Stimulated activated CD4-positive, alpha-beta T cell treated with anti-CD3 and anti-CD28 coated beads, Interleukin-12 subunit alpha, Interleukin-12 subunit beta, amount 100 ng/mL, for 48 hours (primary cell): ENCODE measurements at regions not wholly inside any gene's neighbourhood (a gene's known extent, or its start where the extent isn't known, plus 50 kb on each side); places are given as distances from the start of the nearest gene placed in this dataset.
"Not testable (repeated sequence)": the region's sequence is repeated elsewhere in the genome, so short reads cannot be mapped to it uniquely, and the experiment has no call there.

Experiments used
- DNase-seq, 3 donors: peaks; one replicate each; pipeline ENCODE4 v3.0.0-alpha.2; 2020; ENCODE audit warnings: low read depth in 2 of 3, low spot score in 1 of 3

DNA sequence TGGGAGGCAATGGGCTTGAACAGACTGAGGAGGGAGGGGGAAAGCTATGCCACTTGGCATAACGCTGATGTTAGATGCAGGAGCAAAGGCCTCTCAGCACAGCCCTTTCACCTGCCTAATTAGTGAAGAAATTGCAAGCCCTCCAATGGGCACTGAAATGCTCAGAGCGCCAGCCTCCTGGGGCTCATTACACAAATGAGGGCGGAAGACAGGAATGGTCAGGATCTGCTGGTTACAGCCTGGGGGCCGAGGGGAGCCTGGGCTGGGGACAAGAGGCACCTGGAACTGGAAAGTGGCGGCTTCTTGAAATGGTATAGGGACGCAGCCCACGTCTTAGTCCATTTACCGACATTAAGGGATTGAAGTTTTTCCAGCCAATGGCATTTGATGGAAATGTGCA is 50.2 kb upstream of the PLET1 start:
- DNase-seq = no peak

DNA sequence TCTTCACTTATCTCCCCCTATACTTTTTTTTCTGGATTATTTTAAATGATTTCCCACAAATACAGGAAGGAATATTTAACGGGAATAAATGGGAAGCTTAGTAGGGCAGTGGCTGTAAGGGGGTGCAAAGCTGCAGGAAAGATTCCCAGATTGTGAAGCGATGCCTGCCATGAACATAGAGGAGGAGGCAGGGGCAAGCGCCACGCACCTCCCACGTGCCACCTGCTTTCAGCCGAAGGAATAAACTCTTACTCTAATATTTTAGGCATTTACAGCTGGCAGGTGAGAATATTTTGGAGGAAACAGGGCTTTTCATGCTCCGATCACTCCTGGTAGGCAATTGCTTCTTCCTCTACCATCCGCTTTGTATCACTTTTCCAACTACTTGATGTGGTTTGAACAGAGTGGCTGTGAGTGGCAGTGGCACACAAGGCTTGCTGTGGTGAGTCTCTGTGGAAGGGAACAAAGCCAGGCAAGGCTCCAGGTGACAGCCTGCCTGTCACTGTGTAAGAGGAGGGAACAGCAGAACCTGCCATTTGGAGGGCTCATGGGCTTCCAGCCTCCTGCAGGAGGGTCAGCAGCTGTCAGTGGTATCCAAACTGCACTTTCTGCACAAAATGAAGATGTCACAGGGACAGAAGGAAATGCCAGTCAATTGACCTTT is 54.5 kb upstream of the PLET1 start:
- no peak for DNase-seq

DNA sequence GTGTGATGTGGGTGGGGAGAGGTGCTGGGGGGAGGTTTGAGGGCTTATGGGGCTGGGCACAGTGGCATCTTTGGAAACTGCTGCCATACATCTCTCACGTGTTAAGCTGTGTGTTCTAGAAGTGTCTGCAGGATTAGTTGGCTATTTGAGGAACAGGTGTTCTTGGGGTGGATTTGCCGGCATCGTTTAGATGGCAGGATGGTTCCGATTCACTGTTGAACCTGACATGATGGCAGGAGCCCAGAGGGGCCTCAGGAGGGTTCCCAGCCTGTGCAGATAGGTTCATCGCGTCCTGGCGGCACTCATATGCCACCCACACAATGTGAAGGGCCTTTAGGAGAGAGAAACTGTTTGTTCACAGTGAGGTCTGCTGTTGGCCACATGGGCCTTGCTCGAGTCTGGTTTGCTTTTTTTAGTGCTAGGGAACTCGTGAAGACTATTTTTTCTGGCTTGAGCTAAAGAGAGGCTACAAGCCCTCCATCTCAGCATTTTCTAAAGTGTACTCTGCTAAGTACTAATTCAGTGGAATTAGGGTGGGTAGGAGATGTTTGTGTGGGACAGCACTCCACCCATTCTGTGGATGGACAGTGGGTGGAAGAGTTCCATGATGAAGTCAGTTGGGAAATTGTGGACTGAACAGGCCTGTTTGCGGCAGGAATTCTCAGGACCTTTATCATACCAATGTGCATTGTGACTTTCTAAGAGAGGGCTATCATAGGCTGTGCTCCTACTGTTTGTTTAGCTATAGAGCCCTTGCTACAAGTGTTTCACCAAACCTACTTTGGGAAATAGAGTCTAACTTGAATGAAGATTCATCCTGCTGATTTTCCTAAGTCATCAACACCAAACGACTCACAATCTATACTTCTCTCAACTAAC is 55.4 kb upstream of the PLET1 start:
- DNase-seq = no peak

DNA sequence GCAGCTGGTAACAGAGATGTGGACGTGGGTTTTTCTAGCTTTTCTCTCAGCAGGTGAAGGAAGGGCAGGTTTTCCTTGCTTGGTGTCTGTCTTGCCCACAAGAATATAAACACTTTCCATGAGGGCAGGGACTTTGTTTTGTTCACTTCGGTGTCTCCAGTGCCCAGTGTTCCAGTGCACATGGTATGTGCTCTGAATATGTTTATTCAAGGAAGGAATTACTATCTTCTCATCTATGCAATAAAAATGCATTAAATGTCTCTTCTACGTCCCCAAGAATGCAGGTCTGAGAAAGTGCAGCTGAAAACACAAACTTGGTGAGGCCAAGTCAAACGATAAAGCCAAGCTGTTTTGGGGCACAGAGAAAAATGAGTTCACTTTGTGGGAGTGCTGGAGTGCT is 56.3 kb upstream of the PLET1 start:
- DNase-seq = no peak

DNA sequence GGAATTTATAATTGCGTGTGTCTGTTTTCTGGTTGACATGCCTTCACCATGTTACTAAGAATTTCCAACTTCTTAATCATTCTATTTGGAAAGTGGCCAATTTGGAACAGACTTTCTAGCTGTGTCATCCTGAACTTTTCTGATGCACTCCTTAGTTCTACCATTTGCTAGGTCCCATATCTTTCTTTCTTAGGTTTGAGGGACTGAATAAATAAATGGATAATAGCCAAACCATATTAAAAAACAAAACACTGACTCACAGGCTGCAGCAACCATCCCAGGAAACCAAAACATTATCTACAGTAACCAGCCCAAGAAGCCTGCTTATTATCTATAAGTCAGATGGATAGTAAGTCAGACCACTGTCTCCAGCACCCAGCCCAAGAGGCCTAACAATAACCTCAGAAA is 57.5 kb upstream of the PLET1 start:
- DNase-seq = no peak

DNA sequence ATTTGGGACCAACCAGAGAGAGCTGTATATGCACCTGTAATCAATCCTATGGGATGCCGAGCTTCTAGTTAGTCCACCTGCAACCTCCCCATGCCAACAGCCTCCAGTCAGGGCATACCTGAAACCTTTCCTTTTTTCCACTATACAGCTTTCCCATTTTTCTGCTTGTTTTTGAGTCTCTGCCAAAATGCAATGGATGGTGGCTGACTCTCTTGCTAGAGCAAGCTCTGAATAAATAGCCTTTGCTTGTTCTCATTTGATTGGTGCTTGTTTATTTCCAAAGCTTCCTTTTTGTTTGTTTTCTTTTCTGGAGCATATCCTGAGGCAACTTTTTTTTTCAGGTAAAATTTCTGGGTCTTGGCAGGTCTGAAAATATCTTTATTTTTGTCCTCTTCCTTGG is 58.0 kb upstream of the PLET1 start:
- DNase-seq = no peak

DNA sequence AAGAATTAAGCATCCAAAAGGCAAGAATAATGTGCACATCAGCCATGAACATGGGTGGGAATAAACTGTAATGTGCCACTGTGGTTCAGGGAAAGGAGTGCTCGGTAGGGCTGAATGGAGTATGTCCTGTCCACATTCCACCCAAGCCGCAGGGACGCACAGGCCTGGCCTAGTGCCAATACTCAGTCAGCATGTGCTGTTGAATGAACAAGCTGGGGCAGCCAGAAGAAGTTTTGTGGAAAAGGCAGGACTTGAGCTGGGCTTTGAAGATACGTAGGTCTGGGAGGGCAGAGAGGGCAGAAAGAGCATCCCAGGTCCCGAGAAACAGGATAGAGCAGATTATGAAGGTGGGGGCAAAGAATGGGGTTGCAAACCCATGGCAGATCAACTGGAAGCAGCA is 60.0 kb upstream of the PLET1 start:
- DNase-seq = no peak

DNA sequence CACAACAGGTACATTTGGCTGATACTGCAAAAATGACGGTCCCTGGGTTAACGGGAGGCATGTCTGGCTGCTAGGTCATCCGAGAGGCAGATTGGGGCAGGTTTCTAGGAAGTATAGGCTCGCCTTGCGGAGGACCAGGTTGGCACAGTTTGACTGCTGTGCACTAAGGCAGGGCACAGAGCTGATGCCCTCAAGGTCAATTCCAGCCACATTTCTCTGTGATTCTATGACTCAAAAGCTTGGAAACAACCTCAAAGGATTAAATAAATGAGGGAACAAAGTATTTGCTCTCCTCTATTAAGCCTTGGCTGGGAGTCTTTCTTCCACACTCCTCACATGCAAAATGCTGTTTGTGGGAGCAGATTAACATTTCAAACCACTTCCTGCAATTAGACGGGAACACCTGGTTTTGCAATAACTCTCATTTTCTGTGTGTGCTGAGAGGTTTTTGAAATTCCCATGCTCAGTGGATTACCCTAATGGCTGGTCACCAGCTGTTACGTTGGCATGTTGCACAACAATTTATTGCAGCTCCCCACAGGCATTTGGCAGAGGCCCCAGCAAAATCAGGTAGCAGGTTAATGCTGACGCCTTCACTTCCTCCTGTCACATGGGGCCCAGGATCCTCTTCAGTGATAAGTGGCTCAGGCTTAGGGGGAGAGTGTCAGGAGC is 61.0 kb upstream of the PLET1 start:
- DNase-seq = no peak

DNA sequence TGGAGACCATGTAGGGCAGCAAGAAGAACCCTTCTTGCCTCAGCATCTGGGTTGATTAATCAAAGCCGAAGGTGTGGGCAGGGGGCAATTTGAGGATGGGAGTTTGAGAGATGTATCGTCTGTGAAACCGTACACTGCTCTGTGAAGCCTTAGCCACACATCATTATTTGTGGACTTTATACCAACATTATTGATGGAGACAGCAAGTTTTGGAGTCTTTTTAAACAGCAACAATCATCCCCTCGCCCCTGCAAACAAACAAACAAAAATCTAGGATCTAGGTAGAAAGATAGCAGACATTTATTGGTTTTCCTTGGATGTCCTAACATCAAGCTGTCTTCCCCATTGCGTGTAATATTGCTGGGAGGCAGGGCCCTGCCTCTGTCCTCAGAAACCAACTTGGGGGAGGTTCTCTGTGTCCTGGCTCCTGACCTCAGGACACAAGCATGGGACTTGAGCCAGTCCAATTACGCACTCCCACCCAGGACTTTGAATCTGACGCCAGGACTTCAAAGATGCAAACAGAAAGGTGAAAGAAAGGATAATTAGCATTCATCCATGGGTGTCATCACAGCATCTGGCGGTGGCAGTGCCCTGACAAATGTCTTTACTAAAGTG is 61.6 kb upstream of the PLET1 start:
- no peak for DNase-seq

DNA sequence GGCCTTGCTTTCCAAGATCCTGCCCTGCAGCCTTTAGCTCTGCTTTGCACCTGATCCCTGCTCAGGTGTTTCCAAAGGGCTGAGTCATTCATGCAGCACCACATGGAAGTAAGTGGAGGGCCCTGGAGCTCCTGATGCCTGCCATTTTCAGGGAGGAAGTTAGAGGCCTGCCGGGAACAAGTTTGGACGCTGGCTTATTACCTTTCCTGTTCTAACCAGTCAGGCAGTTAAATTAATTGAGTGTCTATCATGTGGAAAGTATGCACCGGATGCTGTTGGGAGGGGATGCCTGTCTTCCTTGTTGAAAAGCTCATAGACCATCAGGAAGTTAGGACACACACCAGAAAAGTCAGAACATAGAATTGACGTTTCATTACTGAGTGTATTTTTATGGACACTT is 73.7 kb upstream of the PLET1 start:
- no peak for DNase-seq

DNA sequence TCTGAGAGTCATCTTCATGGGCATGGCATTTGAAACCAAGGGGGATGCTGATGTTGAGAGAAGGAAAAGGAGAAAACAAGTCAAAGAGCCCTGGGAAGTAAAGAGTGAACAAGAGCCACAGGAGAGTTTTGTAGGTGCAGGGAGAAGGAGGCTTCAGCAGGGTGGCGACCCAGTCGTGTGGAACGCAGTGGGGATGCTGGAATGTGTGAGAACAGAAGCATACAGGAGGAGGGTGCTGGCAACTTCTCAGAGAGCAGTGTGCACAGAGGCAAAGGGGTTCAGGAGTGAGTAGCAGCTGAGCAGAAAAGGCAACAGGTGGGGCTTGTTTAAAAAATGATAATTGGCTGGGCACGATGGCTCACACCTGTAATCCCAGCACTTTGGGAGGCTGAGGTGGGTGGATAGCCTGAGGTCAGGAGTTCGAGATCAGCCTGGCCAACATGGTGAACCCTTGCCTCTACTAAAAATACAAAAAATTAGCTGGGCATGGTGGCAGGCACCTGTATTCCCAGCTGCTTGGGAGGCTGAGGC is 75.8 kb upstream of the PLET1 start:
- DNase-seq = no peak

DNA sequence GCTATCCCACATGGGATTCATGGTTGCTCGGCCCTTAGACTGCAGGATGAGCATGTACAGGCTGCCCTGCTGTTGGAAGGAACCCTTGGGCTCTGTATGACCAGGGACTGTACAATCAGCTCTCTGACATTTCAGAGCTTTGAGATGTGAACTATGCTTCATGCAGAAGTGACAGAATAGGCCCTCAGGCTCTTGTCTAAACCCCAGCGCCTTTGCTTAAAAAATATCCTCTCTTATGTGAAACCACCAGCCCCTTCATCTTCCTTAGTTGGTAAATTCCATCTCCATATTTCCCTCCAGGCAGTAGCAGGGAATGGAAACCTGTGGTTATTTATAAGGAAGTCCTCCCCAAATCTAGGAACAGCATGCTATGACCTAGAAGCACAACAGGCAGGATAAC is 78.9 kb upstream of the PLET1 start:
- DNase-seq = no peak

DNA sequence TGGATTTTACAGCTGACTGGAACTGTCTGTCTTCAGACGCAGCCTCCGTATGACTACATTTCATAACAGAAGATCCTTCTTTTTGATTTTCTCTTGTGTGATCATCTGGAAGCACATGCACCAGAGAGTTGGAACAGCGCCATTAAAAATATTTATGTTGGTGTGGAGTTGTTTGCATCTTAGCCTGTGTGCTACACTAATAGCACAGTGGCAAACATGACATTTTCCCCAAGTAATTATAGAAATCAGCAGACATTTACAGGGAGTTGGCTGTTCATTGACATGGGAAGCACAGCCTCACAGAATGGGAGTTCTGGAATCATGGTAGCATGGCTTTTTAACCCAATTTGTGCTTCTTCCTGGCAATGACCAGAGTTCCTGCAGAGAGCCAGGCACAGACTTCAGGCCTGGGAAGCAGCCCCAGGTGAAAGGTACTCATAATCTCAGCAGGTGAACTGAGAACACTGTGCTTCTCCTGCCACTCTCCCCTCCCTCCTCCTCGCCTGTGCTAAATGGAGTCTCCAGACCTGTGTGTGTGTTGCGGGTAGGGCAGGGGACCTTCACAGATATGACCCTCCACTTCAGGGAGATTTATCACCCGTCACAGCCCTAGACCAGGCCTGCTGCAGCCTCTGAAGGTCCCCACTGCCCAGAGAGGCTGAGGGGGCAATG is 82.8 kb upstream of the PLET1 start:
- no peak for DNase-seq

DNA sequence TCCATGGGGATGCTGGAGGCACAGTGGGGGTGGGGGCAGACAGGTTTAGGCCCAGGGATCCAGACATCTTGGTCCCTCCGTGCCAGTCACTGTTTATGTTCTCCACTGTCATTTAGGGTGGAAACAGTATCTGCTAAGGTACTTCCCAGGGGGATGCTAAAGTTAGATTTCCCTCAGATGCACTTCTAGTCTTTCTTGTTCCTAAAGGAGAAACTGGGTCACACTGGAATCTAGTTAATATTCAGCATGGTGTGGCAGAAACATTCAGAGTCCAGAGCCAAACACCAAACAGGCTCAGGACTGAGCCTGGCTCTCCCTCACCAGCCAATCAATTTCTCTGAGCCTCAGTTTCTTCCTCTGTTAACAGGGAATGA is 83.4 kb upstream of the PLET1 start:
- DNase-seq = no peak

DNA sequence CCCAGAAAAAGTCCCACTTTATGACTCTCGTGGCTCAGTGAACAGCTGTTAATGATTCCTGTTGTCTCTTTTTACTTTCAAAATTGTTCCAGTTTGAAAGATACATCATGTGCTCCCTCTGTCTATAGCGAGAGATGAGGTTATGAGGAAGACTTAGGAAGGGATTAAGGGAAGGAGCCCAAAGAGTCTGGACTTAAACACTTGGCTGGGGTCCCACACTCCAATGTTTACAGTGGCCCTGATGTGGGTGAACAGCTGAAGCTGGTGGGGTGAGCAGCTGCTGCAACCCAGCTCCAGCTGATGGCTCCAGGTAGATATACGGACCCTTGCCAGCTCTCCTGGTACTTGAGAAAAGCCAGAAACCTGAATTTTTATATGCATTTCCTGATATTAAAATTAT is 84.5 kb upstream of the PLET1 start:
- no peak for DNase-seq

DNA sequence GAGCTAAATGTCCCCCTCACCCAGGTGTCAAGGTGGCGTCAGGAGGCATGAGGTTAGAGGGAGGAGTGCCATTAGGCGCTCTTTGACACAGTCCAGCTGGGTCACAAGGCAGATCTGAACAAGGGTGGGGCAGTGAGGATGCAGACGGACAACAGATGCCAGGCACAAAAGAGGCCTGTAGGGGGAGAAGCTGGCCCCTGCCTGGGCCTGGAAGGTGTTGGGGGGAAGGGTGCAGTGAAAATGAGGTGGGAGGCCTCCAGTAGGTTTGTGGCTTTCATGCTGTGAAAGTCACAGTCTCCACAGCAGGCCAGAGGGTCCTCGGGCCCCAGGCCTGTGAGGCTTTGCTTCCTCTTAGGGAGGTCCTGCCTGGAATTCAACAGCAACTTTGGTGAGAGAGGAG is 85.0 kb upstream of the PLET1 start:
- DNase-seq = no peak

DNA sequence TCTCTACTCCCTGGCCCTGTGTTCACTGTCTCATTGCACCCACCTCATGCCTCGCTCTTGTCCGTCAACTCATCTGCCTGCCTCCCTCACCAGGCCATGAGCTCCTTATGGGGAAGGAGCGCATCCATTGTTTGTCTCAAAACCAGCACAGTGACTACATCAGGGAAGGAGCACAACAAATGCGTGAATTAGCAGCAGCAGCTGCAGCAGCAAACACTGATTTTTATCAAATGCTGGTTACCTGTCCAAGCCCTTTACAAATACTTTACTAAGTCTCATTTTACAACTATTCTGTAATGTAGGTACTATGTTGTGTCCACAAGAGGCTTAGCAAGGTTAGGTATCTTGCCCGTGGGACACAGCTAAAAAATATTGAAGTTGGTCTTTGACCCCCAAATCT is 85.9 kb upstream of the PLET1 start:
- no peak for DNase-seq

DNA sequence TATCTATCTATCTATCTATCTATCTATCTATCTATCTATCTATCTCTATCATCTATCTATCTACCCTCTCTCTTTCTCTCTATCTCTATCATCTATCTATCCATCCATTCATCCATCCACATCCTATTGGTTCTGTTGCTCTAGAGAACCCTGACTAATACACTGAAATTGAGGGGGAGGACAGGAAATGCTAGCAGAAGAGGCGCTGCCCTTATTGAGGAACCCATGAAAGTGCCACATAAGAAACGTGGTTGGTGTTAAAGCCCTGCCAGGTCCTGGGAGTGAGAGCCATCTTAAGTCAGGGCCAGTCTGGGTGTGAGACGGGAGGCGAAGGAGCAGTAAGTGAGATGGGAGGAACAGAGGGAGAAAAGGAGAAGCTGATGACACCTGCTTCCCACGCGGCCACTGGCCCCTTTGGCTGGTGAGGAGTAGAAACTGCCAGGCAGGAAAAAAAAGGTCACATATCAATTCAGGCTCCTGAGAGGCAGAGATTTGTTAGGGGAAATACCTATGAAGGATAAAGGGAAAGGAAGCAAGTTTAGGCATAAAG is 87.9 kb upstream of the PLET1 start:
- DNase-seq = no peak

DNA sequence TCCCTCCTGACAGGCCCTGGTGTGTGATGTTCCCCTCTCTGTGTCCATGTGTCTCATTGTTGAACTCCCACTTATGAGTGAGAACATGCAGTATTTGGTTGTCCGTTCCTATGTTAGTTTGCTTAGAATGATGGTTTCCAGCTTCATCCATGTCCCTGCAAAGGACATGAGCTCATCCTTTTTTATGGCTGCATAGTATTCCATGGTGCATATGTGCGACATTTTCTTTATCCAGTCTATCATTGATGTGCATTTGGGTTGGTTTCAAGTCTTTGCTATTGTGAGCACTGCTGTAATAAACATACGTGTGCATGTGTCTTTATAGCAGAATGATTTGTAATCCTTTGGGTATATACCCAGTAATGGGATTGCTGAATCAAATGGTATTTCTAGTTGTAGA is 90.8 kb upstream of the PLET1 start:
- not testable (repeated sequence) for DNase-seq

DNA sequence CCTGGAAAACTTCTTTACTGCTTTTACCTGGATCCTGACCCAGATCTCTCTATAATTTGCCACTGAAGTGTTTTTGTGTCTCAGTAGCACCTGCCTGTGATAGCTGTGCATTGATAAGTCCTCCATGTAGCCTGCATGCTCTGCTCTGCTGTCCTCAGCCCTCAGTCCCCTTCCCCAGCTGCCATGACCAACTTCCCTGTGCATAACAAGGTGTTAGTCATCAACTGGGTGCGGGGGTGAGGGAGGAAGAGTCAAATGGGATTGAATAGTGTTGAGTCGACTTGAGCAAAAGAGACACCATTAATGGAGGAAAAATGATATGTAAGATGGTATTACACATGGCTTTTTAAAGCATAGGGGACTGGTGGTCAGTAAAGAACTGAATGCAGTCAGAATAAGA is 92.2 kb upstream of the PLET1 start:
- no peak for DNase-seq

DNA sequence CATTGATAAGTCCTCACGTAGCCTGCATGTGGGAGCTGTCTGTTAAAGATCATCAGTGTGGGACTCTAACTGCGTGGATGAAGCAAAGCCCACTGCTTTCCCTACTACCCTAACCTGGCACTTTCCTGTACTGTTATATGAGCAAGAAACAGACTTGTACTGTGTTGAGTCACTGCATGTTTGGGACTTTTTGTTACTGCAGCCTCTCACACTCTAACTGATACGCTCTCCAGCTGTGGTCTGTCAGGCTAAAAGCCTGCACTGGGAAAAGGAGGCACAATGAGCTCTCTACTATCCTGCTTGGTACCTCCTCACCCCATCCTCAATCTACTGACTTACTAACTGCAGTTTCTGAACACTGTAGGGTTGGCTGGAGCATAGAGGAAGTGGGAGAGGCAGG is 93.7 kb upstream of the PLET1 start:
- no peak for DNase-seq
